GM12874 (cell line): ENCODE measurements at regions not wholly inside any gene's neighbourhood (a gene's known extent, or its start where the extent isn't known, plus 50 kb on each side); places are given as distances from the start of the nearest gene placed in this dataset.

Source experiments
- CTCF ChIP-seq: IDR thresholded peaks from 2 replicates; pipeline ENCODE4 v1.5.1; 2011; ENCODE audit warnings: low read depth, mild to moderate bottlenecking, control low read depth, low read length, moderate library complexity; ENCODE audit not compliant: insufficient read depth

GRCh38 chr3:117846238-117846637, 1136.7 kb downstream of the TUSC7 start:
- no peak for TF ChIP-seq CTCF

GRCh38 chr3:117848606-117849005, 1139.0 kb downstream of the TUSC7 start:
- TF ChIP-seq CTCF = no peak

- no peak for TF ChIP-seq CTCF
Observed at GRCh38 chr3:117853923-117854668, 1144.5 kb downstream of the TUSC7 start.

DNA sequence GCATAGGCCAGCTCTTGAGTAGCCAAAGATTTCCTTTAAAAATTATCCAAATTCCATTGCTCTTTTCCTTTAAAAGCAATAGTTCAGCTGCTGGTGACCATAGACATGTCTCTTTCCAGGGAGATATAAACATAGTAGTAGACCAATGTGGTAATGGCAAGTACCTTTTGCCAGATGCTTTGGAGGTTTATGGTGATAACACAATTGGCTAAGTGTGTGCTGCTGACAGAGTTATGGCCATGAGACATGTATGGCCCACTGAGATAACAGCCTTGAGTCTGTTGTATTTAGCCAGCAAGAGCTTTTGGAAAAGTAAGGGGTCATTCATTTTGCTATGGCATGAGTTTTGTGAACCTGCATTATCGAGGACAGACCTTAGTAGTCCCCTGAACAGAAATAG, 1146.8 kb downstream of the TUSC7 start:
- TF ChIP-seq CTCF = no peak

DNA sequence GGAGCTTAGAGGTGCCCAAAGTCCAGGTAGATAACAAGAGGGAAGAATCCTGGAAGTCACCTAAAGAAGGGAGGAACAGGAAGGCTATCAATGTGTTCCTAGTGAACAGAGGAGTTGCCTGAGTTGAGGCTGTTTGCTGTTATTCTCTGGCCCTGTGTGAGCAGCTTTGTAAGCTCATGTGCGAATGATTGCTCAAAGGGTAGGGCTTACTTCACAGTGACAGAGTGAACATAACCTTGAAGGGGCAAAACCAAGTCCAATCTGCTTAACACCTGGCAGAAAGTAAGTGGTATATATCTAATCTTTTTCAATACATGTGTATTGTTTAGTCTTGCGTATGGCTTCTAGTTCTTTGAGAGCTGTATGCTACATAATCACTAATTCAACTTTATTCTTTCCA, 1153.6 kb downstream of the TUSC7 start:
- no peak for TF ChIP-seq CTCF

- no peak for TF ChIP-seq CTCF
Observed at GRCh38 chr3:117865338-117865737, 1155.8 kb downstream of the TUSC7 start.

- no peak for TF ChIP-seq CTCF
Observed at GRCh38 chr3:117868766-117869165, 1159.2 kb downstream of the TUSC7 start.

DNA sequence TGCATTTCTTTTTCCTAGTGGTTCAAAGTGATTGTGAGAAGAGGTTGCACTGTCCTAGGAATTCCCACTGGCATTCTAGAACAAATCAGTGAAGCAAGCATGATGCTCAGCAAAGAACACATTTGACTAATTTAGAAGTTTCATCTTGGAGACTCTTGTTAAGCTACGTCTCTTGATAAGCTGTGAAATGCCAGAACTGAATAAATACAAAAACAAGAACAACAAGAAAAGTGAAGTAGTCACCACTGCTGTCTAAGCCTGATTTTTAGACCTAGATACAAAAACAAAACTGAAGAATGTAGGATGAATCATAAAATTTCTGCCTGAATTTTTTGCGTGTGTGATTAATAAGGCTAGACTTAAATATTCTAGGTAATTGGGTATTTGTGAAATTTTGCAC, 1162.4 kb downstream of the TUSC7 start:
- no peak for TF ChIP-seq CTCF
